HL-60 (cell line): ENCODE measurements at regions not wholly inside any gene's neighbourhood (a gene's known extent, or its start where the extent isn't known, plus 50 kb on each side); places are given as distances from the start of the nearest gene placed in this dataset.

Experiments
- DNase-seq, 2 experiments: peaks; one replicate each; pipeline ENCODE4 v3.0.0-alpha.2; 2010 to 2020; ENCODE audit warnings: low read depth in 1 of 2, low spot score in 1 of 2
- H3K27ac ChIP-seq: fragments of 250-450 bp; sonication (Bioruptor Pico); replicated peaks from 2 replicates; pipeline ENCODE4 v1.5.1; 2020; ENCODE audit warnings: mild to moderate bottlenecking, moderate library complexity
- H3K27me3 ChIP-seq: fragments of 250-450 bp; sonication (Bioruptor Pico); 2 replicates; pipeline ENCODE4 v1.5.1; 2021; ENCODE audit warnings: mild to moderate bottlenecking, moderate library complexity; ENCODE audit not compliant: insufficient read depth, poor library complexity, severe bottlenecking
- H3K4me3 ChIP-seq: replicated peaks from 2 replicates; pipeline ENCODE4 v1.5.1; 2011; ENCODE audit warnings: mild to moderate bottlenecking, control low read depth, low read length; ENCODE audit not compliant: insufficient read depth
- GABPA ChIP-seq: IDR thresholded peaks from 2 replicates; pipeline ENCODE4 v1.6.1; 2012; ENCODE audit warnings: low read depth
- POLR2AphosphoS5 ChIP-seq: IDR thresholded peaks from 2 replicates; pipeline ENCODE4 v1.6.1; 2012; ENCODE audit warnings: low read depth
- SPI1 ChIP-seq: IDR thresholded peaks from 2 replicates; pipeline ENCODE4 v1.6.1; 2012; ENCODE audit warnings: low read depth, mild to moderate bottlenecking, borderline replicate concordance
- TF ChIP-seq, protein P1 (sequence below): IDR thresholded peaks from 2 replicates; pipeline ENCODE4 v1.6.1; 2012; ENCODE audit warnings: low read depth; ENCODE audit not compliant: insufficient replicate concordance
- TF ChIP-seq, protein P2 (sequence below): IDR thresholded peaks from one replicate; pipeline ENCODE4 v1.5.1; 2011; ENCODE audit warnings: low read length, control low read depth, inconsistent platforms; ENCODE audit not compliant: insufficient read depth

DNA sequence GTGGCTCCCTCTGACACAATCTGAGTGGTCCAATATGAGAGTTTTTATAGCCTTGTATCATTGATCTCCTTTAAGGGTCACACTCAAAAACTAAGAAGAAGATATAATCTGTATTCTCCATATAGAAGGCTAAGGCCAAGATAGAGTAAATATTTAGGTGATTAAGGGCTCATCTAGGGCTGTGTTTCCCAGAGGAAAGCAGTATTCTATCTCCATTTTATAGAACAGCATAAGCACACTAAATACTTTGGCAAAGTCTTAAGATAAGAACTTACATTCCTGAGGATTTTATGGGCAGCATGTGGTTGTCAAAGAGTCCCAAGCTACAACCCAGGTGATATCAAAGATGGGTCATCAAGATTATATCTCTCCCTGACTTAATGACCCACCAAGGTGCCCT lies 377.6 kb downstream of the KIF16B start:
- TF ChIP-seq POLR2AphosphoS5 (no peak), GABPA (no peak), SPI1 (no peak)
- TF ChIP-seq, protein P1, sequence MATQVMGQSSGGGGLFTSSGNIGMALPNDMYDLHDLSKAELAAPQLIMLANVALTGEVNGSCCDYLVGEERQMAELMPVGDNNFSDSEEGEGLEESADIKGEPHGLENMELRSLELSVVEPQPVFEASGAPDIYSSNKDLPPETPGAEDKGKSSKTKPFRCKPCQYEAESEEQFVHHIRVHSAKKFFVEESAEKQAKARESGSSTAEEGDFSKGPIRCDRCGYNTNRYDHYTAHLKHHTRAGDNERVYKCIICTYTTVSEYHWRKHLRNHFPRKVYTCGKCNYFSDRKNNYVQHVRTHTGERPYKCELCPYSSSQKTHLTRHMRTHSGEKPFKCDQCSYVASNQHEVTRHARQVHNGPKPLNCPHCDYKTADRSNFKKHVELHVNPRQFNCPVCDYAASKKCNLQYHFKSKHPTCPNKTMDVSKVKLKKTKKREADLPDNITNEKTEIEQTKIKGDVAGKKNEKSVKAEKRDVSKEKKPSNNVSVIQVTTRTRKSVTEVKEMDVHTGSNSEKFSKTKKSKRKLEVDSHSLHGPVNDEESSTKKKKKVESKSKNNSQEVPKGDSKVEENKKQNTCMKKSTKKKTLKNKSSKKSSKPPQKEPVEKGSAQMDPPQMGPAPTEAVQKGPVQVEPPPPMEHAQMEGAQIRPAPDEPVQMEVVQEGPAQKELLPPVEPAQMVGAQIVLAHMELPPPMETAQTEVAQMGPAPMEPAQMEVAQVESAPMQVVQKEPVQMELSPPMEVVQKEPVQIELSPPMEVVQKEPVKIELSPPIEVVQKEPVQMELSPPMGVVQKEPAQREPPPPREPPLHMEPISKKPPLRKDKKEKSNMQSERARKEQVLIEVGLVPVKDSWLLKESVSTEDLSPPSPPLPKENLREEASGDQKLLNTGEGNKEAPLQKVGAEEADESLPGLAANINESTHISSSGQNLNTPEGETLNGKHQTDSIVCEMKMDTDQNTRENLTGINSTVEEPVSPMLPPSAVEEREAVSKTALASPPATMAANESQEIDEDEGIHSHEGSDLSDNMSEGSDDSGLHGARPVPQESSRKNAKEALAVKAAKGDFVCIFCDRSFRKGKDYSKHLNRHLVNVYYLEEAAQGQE: no peak
- TF ChIP-seq, protein P2, sequence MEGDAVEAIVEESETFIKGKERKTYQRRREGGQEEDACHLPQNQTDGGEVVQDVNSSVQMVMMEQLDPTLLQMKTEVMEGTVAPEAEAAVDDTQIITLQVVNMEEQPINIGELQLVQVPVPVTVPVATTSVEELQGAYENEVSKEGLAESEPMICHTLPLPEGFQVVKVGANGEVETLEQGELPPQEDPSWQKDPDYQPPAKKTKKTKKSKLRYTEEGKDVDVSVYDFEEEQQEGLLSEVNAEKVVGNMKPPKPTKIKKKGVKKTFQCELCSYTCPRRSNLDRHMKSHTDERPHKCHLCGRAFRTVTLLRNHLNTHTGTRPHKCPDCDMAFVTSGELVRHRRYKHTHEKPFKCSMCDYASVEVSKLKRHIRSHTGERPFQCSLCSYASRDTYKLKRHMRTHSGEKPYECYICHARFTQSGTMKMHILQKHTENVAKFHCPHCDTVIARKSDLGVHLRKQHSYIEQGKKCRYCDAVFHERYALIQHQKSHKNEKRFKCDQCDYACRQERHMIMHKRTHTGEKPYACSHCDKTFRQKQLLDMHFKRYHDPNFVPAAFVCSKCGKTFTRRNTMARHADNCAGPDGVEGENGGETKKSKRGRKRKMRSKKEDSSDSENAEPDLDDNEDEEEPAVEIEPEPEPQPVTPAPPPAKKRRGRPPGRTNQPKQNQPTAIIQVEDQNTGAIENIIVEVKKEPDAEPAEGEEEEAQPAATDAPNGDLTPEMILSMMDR: no peak
- no peaks in the 10 kb centered on the region for H3K27me3 ChIP-seq
- H3K4me3 ChIP-seq: no peak overlapping the region
- no peak overlapping the region for H3K27ac ChIP-seq
- DNase-seq: no peak

DNA sequence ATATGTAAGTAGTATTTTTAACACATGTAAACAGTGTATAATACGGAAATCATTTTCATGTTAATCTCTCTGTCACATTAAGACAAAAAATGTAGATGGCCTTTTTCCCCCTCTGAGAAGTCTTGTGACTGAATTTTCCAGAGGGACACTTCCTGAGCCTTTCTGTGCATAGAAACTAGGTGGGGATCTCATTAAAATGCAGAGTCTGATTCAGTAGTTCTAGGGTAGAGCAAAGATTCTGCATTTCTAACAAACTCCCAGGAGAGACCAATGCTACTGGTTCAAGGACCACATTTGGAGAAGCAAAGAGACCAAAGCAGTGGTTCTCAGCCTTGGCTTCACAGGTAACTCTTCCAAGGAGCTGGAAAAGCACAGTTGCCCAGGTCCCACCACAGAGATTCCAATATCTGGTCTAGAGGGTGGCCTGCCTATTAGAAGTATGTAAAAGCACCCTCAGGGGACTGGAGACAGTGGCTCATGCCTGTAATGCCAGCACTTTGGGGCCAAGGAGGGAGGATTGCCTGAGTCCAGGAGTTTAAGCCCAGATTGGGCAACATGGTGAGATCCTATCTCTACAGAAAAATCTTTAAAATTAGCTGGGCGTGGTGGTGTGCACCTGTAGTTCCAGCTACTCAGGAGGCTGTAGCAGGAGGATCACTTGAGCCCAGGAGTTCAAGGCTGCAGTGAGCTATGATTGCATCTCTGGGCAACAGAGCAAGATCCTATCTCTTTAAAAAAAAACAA lies 378.5 kb downstream of the KIF16B start:
- Histone ChIP-seq H3K27ac (no peak overlapping the region), H3K4me3 (no peak overlapping the region), H3K27me3 (no peaks in the 10 kb centered on the region)
- no peak for DNase-seq
- TF ChIP-seq, protein P1: no peak

DNA sequence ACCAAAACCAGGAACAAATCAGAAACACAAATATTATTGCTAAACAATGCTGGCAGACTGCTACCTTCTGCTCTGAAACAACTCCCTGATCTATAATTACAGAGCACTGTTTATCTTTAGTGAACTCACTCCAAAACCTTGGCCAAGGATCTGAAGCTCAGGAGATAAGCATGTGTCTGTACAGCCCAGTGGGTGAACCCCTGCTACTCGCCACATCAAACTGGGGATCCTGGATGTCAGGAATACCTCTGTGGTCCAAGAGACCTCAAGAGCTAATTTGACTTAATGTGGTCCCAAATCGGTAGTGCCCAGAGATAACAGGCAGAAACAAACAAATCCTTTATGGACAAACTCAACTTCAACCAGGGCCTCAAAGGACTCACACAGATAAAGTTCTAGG lies 381.8 kb downstream of the KIF16B start:
- TF ChIP-seq POLR2AphosphoS5 (no peak), SPI1 (no peak), GABPA (no peak)
- TF ChIP-seq, protein P1: no peak
- TF ChIP-seq, protein P2: no peak
- no peaks in the 10 kb centered on the region for H3K27me3 ChIP-seq
- DNase-seq: no peak
- no peak overlapping the region for H3K27ac ChIP-seq
- H3K4me3 ChIP-seq: no peak overlapping the region
